ENCODE measurements at regions not wholly inside any gene's neighbourhood (a gene's known extent, or its start where the extent isn't known, plus 50 kb on each side); places are given as distances from the start of the nearest gene placed in this dataset.

GRCh38 chr2:64315291-64315960 lies 138.5 kb upstream of the LGALSL start:
- WGBS, 2 donors (ENCODE audit: extremely low coverage in 2 of 2, insufficient read length in 2 of 2, insufficient replicate concordance in 1 of 2): no CpG with 5 or more reads among the region's 6 CpGs
- H3K4me3 ChIP-seq (ENCODE audit: low read length in 2 of 2): no peak overlapping the region
- no peaks in the 10 kb centered on the region for H3K27me3 ChIP-seq (ENCODE audit: control insufficient read depth in 3 of 3, insufficient read depth in 3 of 3, low read depth in 1 of 3, low read length in 3 of 3)
- H2AK5ac ChIP-seq (ENCODE audit: low read depth, low read length): peak overlapping the region; percentile 8
- no peak overlapping the region for H4K91ac ChIP-seq (ENCODE audit: low read depth, low read length, poor library complexity)
- H4K8ac ChIP-seq (ENCODE audit: low read depth, low read length): no peak overlapping the region
- no peak overlapping the region for H3K27ac ChIP-seq (replicated peaks; ENCODE audit: low read length)
- no peak overlapping the region for H2BK12ac ChIP-seq (ENCODE audit: low read length)
- H3K4me2 ChIP-seq (ENCODE audit: insufficient read depth, low read length, poor library complexity, severe bottlenecking): no peak overlapping the region
- no peaks in the 10 kb centered on the region for H3K36me3 ChIP-seq (replicated peaks in 1 of 2; ENCODE audit: control insufficient read depth in 2 of 2, insufficient read depth in 2 of 2, low read length in 2 of 2)
- no peak overlapping the region for H3K14ac ChIP-seq (ENCODE audit: low read length)
- peaks cover 15 to 16% of the 10 kb centered on the region in 2 donors for H3K4me1 ChIP-seq (ENCODE audit: control insufficient read depth in 2 of 2, insufficient read depth in 1 of 2, low read depth in 1 of 2, low read length in 2 of 2)
- DNase-seq (ENCODE audit: low spot score): no peak
- no peaks in the 10 kb centered on the region for H3K79me1 ChIP-seq (ENCODE audit: low read depth, low read length)
- H2BK5ac ChIP-seq (ENCODE audit: low read length): no peak overlapping the region
- H2BK15ac ChIP-seq (ENCODE audit: low read length): no peak overlapping the region
- H3K18ac ChIP-seq (ENCODE audit: low read length): peak overlapping the region; percentile 2
- H3K23ac ChIP-seq (ENCODE audit: low read depth, low read length, poor library complexity): no peak overlapping the region
- no peak overlapping the region for H2BK120ac ChIP-seq (ENCODE audit: low read depth, low read length)
- no peak overlapping the region for H3K4ac ChIP-seq (ENCODE audit: low read length)
- no peak overlapping the region for H2AFZ ChIP-seq (ENCODE audit: low read length)
- H3K9me3 ChIP-seq (replicated peaks in 1 of 2; ENCODE audit: control insufficient read depth in 2 of 2, insufficient read depth in 1 of 2, low read depth in 1 of 2, low read length in 2 of 2): no peaks in the 10 kb centered on the region
- H3K9ac ChIP-seq (ENCODE audit: low read depth, low read length, poor library complexity): no peak overlapping the region

GRCh38 chr2:64317707-64318475 lies 136.1 kb upstream of the LGALSL start:
- no peak overlapping the region for H3K27ac ChIP-seq (replicated peaks; ENCODE audit: low read length)
- no peak overlapping the region for H2BK15ac ChIP-seq (ENCODE audit: low read length)
- H3K36me3 ChIP-seq (replicated peaks in 1 of 2; ENCODE audit: control insufficient read depth in 2 of 2, insufficient read depth in 2 of 2, low read length in 2 of 2): no peaks in the 10 kb centered on the region
- no peak overlapping the region for H3K4ac ChIP-seq (ENCODE audit: low read length)
- no peak overlapping the region for H4K91ac ChIP-seq (ENCODE audit: low read depth, low read length, poor library complexity)
- no peaks in the 10 kb centered on the region for H3K79me1 ChIP-seq (ENCODE audit: low read depth, low read length)
- no peak overlapping the region for H3K4me2 ChIP-seq (ENCODE audit: insufficient read depth, low read length, poor library complexity, severe bottlenecking)
- no CpG with 5 or more reads among the region's 2 CpGs for WGBS, 2 donors (ENCODE audit: extremely low coverage in 2 of 2, insufficient read length in 2 of 2, insufficient replicate concordance in 1 of 2)
- no peak overlapping the region for H3K4me3 ChIP-seq (ENCODE audit: low read length in 2 of 2)
- H2BK5ac ChIP-seq (ENCODE audit: low read length): no peak overlapping the region
- no peak overlapping the region for H3K14ac ChIP-seq (ENCODE audit: low read length)
- DNase-seq (ENCODE audit: low spot score): no peak
- H4K8ac ChIP-seq (ENCODE audit: low read depth, low read length): no peak overlapping the region
- no peak overlapping the region for H2BK12ac ChIP-seq (ENCODE audit: low read length)
- H3K23ac ChIP-seq (ENCODE audit: low read depth, low read length, poor library complexity): no peak overlapping the region
- no peak overlapping the region for H3K18ac ChIP-seq (ENCODE audit: low read length)
- H3K9me3 ChIP-seq (replicated peaks in 1 of 2; ENCODE audit: control insufficient read depth in 2 of 2, insufficient read depth in 1 of 2, low read depth in 1 of 2, low read length in 2 of 2): peaks cover 0 to 3% of the 10 kb centered on the region in 2 donors
- H2AK5ac ChIP-seq (ENCODE audit: low read depth, low read length): no peak overlapping the region
- peaks cover 0 to 2% of the 10 kb centered on the region in 2 donors for H3K4me1 ChIP-seq (ENCODE audit: control insufficient read depth in 2 of 2, insufficient read depth in 1 of 2, low read depth in 1 of 2, low read length in 2 of 2)
- no peak overlapping the region for H2BK120ac ChIP-seq (ENCODE audit: low read depth, low read length)
- no peaks in the 10 kb centered on the region for H3K27me3 ChIP-seq (ENCODE audit: control insufficient read depth in 3 of 3, insufficient read depth in 3 of 3, low read depth in 1 of 3, low read length in 3 of 3)
- H2AFZ ChIP-seq (ENCODE audit: low read length): no peak overlapping the region
- no peak overlapping the region for H3K9ac ChIP-seq (ENCODE audit: low read depth, low read length, poor library complexity)

- Histone ChIP-seq H3K9me3 (replicated peaks in 1 of 2; ENCODE audit: control insufficient read depth in 2 of 2, insufficient read depth in 1 of 2, low read depth in 1 of 2, low read length in 2 of 2) (peaks cover 0 to 3% of the 10 kb centered on the region in 2 donors), H3K79me1 (ENCODE audit: low read depth, low read length) (no peaks in the 10 kb centered on the region), H3K14ac (ENCODE audit: low read length) (no peak overlapping the region), H4K8ac (ENCODE audit: low read depth, low read length) (no peak overlapping the region), H3K9ac (ENCODE audit: low read depth, low read length, poor library complexity) (no peak overlapping the region), H2BK15ac (ENCODE audit: low read length) (no peak overlapping the region), H3K27me3 (ENCODE audit: control insufficient read depth in 3 of 3, insufficient read depth in 3 of 3, low read depth in 1 of 3, low read length in 3 of 3) (no peaks in the 10 kb centered on the region), H3K27ac (replicated peaks; ENCODE audit: low read length) (no peak overlapping the region), H3K23ac (ENCODE audit: low read depth, low read length, poor library complexity) (no peak overlapping the region), H2BK12ac (ENCODE audit: low read length) (no peak overlapping the region), H2AK5ac (ENCODE audit: low read depth, low read length) (no peak overlapping the region), H3K4ac (ENCODE audit: low read length) (no peak overlapping the region), H2BK5ac (ENCODE audit: low read length) (no peak overlapping the region), H4K91ac (ENCODE audit: low read depth, low read length, poor library complexity) (no peak overlapping the region), H3K36me3 (replicated peaks in 1 of 2; ENCODE audit: control insufficient read depth in 2 of 2, insufficient read depth in 2 of 2, low read length in 2 of 2) (no peaks in the 10 kb centered on the region), H3K4me3 (ENCODE audit: low read length in 2 of 2) (no peak overlapping the region), H2BK120ac (ENCODE audit: low read depth, low read length) (no peak overlapping the region), H2AFZ (ENCODE audit: low read length) (no peak overlapping the region), H3K4me2 (ENCODE audit: insufficient read depth, low read length, poor library complexity, severe bottlenecking) (no peak overlapping the region), H3K4me1 (ENCODE audit: control insufficient read depth in 2 of 2, insufficient read depth in 1 of 2, low read depth in 1 of 2, low read length in 2 of 2) (no peaks in the 10 kb centered on the region), H3K18ac (ENCODE audit: low read length) (no peak overlapping the region)
- WGBS, 2 donors (ENCODE audit: extremely low coverage in 2 of 2, insufficient read length in 2 of 2, insufficient replicate concordance in 1 of 2): no CpG with 5 or more reads among the region's 1 CpG
- no peak for DNase-seq (ENCODE audit: low spot score)
These were observed 135.6 kb upstream of the LGALSL start for GRCh38 chr2:64318476-64318748.

- no peak overlapping the region for H2AK5ac ChIP-seq (ENCODE audit: low read depth, low read length)
- no peak overlapping the region for H4K8ac ChIP-seq (ENCODE audit: low read depth, low read length)
- H3K4me2 ChIP-seq (ENCODE audit: insufficient read depth, low read length, poor library complexity, severe bottlenecking): no peak overlapping the region
- no peak overlapping the region for H3K9ac ChIP-seq (ENCODE audit: low read depth, low read length, poor library complexity)
- no peak overlapping the region for H2AFZ ChIP-seq (ENCODE audit: low read length)
- no peak overlapping the region for H2BK5ac ChIP-seq (ENCODE audit: low read length)
- no peak overlapping the region for H3K18ac ChIP-seq (ENCODE audit: low read length)
- no peak overlapping the region for H3K4ac ChIP-seq (ENCODE audit: low read length)
- H3K4me1 ChIP-seq (ENCODE audit: control insufficient read depth in 2 of 2, insufficient read depth in 1 of 2, low read depth in 1 of 2, low read length in 2 of 2): no peaks in the 10 kb centered on the region
- no peak overlapping the region for H4K91ac ChIP-seq (ENCODE audit: low read depth, low read length, poor library complexity)
- no CpG with 5 or more reads among the region's 3 CpGs for WGBS, 2 donors (ENCODE audit: extremely low coverage in 2 of 2, insufficient read length in 2 of 2, insufficient replicate concordance in 1 of 2)
- H3K36me3 ChIP-seq (replicated peaks in 1 of 2; ENCODE audit: control insufficient read depth in 2 of 2, insufficient read depth in 2 of 2, low read length in 2 of 2): no peaks in the 10 kb centered on the region
- H3K9me3 ChIP-seq (replicated peaks in 1 of 2; ENCODE audit: control insufficient read depth in 2 of 2, insufficient read depth in 1 of 2, low read depth in 1 of 2, low read length in 2 of 2): peaks cover 0 to 3% of the 10 kb centered on the region in 2 donors
- H2BK15ac ChIP-seq (ENCODE audit: low read length): no peak overlapping the region
- DNase-seq (ENCODE audit: low spot score): no peak
- H2BK120ac ChIP-seq (ENCODE audit: low read depth, low read length): no peak overlapping the region
- no peak overlapping the region for H3K14ac ChIP-seq (ENCODE audit: low read length)
- no peak overlapping the region for H2BK12ac ChIP-seq (ENCODE audit: low read length)
- no peak overlapping the region for H3K4me3 ChIP-seq (ENCODE audit: low read length in 2 of 2)
- no peaks in the 10 kb centered on the region for H3K27me3 ChIP-seq (ENCODE audit: control insufficient read depth in 3 of 3, insufficient read depth in 3 of 3, low read depth in 1 of 3, low read length in 3 of 3)
- no peak overlapping the region for H3K23ac ChIP-seq (ENCODE audit: low read depth, low read length, poor library complexity)
- H3K27ac ChIP-seq (replicated peaks; ENCODE audit: low read length): no peak overlapping the region
- no peaks in the 10 kb centered on the region for H3K79me1 ChIP-seq (ENCODE audit: low read depth, low read length)
These were observed 134.1 kb upstream of the LGALSL start for GRCh38 chr2:64319896-64320295.

Data from neuronal stem cell (in vitro differentiated cells).